ENCODE measurements at regions not wholly inside any gene's neighbourhood (a gene's known extent, or its start where the extent isn't known, plus 50 kb on each side); places are given as distances from the start of the nearest gene placed in this dataset.

DNA sequence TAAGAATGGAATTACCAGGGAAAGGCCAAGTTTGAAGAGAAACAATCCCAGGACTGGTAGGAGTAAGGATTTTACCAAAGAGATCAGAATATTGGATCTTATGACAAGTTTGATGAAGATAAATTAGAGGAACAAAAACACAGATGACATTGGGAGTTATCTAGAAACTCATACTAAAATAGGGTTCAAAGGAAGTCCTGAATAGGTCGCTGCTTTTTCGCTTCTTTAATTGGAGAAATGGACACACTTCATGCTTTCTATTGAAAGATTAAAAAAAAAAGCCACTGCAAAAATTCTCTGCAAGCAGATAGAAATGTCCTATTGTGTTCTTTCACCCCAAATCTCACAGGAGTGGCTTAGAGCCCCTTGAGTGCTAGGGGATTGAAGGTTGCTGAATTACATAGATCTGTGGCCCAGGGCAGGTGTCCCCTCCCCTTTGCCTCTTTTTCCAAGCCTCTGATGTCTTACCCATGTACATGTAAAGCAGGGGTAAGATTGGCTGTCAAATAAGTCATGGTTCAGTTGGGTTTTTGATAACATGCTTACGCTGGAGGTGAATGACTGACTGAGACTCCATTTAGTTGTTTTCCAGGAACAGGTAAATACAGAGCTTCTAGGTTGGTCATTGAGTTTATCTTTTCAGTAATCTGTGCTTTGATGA is 152.0 kb downstream of the OR13A1 start:
- TF ChIP-seq, protein P1, sequence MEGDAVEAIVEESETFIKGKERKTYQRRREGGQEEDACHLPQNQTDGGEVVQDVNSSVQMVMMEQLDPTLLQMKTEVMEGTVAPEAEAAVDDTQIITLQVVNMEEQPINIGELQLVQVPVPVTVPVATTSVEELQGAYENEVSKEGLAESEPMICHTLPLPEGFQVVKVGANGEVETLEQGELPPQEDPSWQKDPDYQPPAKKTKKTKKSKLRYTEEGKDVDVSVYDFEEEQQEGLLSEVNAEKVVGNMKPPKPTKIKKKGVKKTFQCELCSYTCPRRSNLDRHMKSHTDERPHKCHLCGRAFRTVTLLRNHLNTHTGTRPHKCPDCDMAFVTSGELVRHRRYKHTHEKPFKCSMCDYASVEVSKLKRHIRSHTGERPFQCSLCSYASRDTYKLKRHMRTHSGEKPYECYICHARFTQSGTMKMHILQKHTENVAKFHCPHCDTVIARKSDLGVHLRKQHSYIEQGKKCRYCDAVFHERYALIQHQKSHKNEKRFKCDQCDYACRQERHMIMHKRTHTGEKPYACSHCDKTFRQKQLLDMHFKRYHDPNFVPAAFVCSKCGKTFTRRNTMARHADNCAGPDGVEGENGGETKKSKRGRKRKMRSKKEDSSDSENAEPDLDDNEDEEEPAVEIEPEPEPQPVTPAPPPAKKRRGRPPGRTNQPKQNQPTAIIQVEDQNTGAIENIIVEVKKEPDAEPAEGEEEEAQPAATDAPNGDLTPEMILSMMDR (IDR thresholded peaks at IDR 0.05) = no peak
- TF ChIP-seq ZFX (IDR thresholded peaks at IDR 0.05; ENCODE audit: borderline replicate concordance) = no peak

Measured in 22Rv1 (cell line).